Upper lobe of left lung (tissue), 4 donors: ENCODE measurements at regions not wholly inside any gene's neighbourhood (a gene's known extent, or its start where the extent isn't known, plus 50 kb on each side); places are given as distances from the start of the nearest gene placed in this dataset.

ENCODE experiments used
- CTCF ChIP-seq, 6 experiments: fragments of 450-650 bp in 4 of 6; fragments of 200-600 bp in 2 of 6; sonication (generic) in 2 of 6; IDR thresholded peaks; one replicate each; pipeline ENCODE4 v1.5.1; 2016 to 2019; ENCODE audit warnings: antibody characterized with exemption in 6 of 6
- POLR2A ChIP-seq, 4 donors: fragments of 450-650 bp; IDR thresholded peaks; one replicate each; pipeline ENCODE4 v1.5.1; 2016 to 2017; ENCODE audit warnings: antibody characterized with exemption in 4 of 4, mild to moderate bottlenecking in 2 of 4
- POLR2AphosphoS5 ChIP-seq, 2 donors: sonication (generic); formaldehyde crosslinking; IDR thresholded peaks; one replicate each; pipeline ENCODE4 v1.5.1; 2017; ENCODE audit warnings: antibody characterized with exemption in 2 of 2

- no peak for TF ChIP-seq CTCF (IDR thresholded peaks at IDR 0.05)
- TF ChIP-seq POLR2AphosphoS5 (IDR thresholded peaks at IDR 0.05) = no peak
- no peak for TF ChIP-seq POLR2A (IDR thresholded peaks at IDR 0.05)
Measured at GRCh38 chr4:162793004-162793403, 373.7 kb downstream of the NAF1 start.
